D721Med (cell line): ENCODE measurements at regions not wholly inside any gene's neighbourhood (a gene's known extent, or its start where the extent isn't known, plus 50 kb on each side); places are given as distances from the start of the nearest gene placed in this dataset.

ENCODE experiments used
- DNase-seq: peaks from one replicate; pipeline ENCODE4 v3.0.0; 2011; ENCODE audit warnings: low spot score; ENCODE audit not compliant: insufficient read length
- FAIRE-seq: peaks from 2 replicates; lab custom pipeline; 2011; peaks lifted over from hg19 to GRCh38; lab: Jason Lieb, UNC
- TF ChIP-seq, protein P1 (sequence below): IDR thresholded peaks from 2 replicates; pipeline ENCODE4 v1.5.1; 2012; ENCODE audit warnings: mild to moderate bottlenecking, control low read depth; ENCODE audit not compliant: insufficient read depth; ENCODE audit errors: missing control alignments

DNA sequence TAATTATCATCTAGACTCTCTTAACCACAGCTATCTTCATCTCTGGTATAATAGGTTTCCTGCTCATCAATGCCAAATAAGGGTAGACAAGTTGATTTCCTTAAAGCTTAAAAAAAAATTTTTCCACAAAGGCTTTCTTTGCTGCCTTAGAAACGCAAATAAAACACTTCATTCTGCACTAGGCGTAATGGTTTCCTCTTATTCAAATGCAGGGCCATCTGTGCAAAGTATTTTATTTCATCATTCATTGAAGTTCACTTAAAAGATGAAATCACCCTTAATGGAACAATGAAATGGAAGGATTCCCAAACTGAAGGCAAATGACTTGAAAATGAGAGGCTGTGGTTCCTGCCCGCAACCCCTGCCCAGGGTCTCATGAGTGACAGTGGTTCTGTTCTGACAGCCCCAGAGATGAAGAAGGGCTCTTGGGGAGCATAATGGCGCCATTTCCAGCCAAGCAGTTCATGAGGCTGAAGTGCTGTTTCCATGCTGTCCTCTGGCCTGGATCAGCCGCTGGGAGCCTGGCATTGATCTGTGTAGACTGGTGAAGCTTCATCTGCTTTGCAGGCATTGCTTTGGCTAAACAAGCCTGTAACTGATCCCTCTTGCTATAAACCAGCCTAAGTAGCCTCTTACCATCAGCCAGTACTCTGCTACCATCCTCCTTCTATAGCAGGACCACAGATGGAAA, 276.9 kb upstream of the WWC1 start:
- TF ChIP-seq, protein P1, sequence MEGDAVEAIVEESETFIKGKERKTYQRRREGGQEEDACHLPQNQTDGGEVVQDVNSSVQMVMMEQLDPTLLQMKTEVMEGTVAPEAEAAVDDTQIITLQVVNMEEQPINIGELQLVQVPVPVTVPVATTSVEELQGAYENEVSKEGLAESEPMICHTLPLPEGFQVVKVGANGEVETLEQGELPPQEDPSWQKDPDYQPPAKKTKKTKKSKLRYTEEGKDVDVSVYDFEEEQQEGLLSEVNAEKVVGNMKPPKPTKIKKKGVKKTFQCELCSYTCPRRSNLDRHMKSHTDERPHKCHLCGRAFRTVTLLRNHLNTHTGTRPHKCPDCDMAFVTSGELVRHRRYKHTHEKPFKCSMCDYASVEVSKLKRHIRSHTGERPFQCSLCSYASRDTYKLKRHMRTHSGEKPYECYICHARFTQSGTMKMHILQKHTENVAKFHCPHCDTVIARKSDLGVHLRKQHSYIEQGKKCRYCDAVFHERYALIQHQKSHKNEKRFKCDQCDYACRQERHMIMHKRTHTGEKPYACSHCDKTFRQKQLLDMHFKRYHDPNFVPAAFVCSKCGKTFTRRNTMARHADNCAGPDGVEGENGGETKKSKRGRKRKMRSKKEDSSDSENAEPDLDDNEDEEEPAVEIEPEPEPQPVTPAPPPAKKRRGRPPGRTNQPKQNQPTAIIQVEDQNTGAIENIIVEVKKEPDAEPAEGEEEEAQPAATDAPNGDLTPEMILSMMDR, result no peak
- FAIRE-seq (no peak), DNase-seq (no peak)

DNA sequence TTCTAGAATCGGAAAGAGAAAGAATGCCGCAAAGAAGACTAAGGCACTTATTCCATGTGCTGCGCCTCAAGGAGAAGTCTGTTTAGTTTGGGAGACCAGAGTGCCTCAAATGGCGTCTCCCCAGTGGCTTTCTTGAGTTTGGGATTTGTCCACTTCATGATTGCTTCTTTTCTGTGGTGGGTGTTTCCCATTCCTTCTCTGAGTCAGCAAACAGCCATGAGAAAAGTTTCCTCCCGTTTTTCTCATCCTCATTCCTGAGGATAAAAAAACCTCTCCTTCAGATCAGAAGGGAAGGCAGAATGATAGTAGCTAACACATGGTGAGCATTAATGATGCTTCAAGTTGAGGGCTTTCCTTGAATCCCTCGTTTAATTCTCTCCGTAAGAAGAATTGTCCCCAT, 275.9 kb upstream of the WWC1 start:
- FAIRE-seq (no peak), DNase-seq (no peak)
- TF ChIP-seq, protein P1, result no peak

DNA sequence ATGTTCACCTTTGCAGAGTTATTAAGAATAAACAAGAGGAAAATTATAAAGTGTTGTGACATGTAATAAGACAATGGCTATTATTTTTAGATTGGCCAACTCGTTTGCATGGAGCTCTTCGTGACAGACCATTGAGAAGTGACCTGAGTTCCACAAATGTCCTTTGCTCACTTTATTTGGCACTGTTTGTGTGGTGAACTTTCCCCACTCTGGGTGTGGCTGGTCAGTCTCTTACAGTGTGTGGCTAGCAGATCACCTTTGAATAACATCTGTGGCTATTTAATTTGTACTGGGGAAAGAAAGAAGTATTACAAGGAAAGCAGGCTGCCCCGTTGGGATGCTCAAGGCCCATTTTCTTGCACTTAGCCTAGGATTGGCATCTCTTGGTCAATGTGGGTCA, 274.1 kb upstream of the WWC1 start:
- TF ChIP-seq, protein P1, result no peak
- FAIRE-seq, result no peak
- DNase-seq, result no peak

DNA sequence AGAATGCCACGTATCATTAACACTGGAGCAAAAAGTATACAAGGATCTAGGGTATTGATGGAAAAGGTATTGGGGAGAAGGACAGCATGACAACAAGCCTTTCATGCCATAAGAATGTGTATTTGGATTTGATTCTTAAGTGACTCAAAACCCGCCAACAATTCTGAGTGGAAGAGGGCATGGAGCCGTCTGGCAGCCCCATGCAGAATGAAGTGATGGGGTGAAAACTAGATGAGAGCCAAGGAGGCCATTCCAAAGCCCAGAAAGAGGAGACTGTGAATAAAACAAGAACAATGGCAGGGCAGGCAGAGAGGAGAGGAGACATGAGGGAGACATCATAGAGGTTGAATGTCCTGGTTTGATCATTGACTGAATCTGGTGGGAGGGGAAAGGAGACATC, 272.3 kb upstream of the WWC1 start:
- no peak for FAIRE-seq
- TF ChIP-seq, protein P1, result no peak
- no peak for DNase-seq

DNA sequence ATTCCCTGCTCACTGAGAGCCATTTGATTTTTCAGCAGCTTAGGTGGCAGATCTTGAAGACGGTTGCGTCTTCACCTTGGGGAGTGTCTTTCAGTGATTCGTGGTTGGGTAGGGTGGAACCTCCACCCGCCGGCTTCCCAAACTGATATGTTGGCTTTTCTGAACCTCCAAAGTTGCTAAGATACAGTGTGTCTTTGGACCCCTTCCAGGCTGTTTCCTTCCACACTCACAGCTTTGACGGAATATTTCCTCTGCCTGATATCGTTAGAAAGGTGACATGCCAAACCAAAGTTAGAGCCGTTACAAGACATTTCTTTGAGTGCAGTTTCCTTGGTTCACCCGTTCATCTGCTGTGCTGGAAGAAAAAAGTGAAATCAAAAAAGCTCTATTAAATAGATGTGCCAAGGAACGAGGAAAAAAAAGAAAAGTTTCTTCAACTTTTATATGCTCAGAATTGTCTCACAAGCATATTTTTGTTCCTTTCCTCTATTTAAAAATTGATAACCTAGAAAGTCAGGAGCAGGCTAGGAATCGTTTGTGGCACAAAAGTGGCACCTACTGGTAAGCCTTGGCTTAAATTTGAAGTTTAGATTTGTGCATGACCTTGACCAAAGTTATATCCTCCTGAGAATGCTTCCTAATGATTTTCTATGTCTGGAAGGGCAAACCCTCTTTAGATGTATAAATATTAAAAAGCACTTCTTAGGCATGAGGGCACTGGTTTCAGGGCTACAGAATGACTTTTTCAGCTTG, 270.7 kb upstream of the WWC1 start:
- DNase-seq (no peak), FAIRE-seq (no peak)
- TF ChIP-seq, protein P1, result peak; percentile 14

DNA sequence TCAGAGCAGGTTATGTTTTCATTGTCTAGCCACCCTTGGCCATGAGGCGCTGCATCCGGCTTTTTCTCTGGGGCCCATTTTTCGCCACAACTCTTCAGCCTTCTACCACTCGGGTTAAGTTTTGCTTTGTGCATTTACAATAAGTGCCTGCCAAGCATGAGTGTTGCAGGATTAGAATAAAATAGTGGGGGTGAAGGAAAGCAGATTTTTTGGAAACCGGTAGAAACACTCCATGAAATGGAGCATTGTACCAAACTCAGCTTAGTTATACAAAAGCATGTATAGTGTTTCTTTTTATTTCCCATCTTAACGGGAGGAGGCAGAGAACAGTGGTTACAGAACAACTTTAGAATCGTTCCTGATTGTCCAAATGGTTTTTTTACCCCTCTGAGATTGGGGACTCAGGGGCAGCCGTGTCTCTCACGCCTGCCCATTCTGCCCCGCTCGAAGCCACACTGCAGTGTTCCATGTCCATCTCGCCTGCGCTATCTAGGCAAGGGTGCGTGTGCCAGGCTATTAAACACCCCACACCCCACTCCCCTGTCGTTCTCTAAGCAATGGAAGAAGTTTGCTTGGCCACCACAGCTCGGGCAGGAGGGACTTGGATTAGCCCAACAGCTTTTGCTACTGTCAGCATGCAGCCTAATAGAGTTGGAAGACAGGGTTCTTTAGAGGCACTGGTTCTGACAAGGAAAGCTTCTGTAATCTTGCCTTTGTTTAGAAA, 268.8 kb upstream of the WWC1 start:
- DNase-seq (no peak), FAIRE-seq (no peak)

More for the DNA sequence above, 268.8 kb upstream of the WWC1 start:
- TF ChIP-seq, protein P1, result no peak
